ENCODE measurements at regions not wholly inside any gene's neighbourhood (a gene's known extent, or its start where the extent isn't known, plus 50 kb on each side); places are given as distances from the start of the nearest gene placed in this dataset.

GRCh38 chr10:107317592-107317991 is 153.1 kb upstream of the SORCS1 start (continued):
- TF ChIP-seq ZNF510 (tag by site-specific recombination; IDR thresholded peaks at IDR 0.05; ENCODE audit: insufficient replicate concordance) (no peak), ZNF704 (tag by site-specific recombination; IDR thresholded peaks at IDR 0.05) (no peak), WT1 (tag by site-specific recombination; IDR thresholded peaks at IDR 0.05) (no peak), ZNF776 (tag by site-specific recombination; IDR thresholded peaks at IDR 0.05; ENCODE audit: borderline replicate concordance) (no peak), ZNF112 (tag by site-specific recombination; IDR thresholded peaks at IDR 0.05) (no peak), BCL11B (tag by site-specific recombination; IDR thresholded peaks at IDR 0.05; ENCODE audit: low read depth) (no peak)

GRCh38 chr10:107303203-107303602 is 138.7 kb upstream of the SORCS1 start:
- H3K4me1 ChIP-seq (ENCODE audit: control insufficient read depth, insufficient read depth, low read length), result no peaks in the 10 kb centered on the region
- H3K9me3 ChIP-seq (ENCODE audit: control insufficient read depth, insufficient read depth, low read depth, low read length), result no peaks in the 10 kb centered on the region
- ChIA-PET CTCF (interaction anchor here (0.6 kb wide), 1 partner anchor 509 kb away, joined by 3 read pairs; no protein-coding TSS in a partner anchor), POLR2A (no interaction called here)
- H3K4me3 ChIP-seq (ENCODE audit: low read depth, low read length), result no peak overlapping the region
- no peak for TF ChIP-seq ZNF48 (tag by site-specific recombination; IDR thresholded peaks at IDR 0.05)
- no peak overlapping the region for H3K27ac ChIP-seq (ENCODE audit: extremely low read depth, low read depth, low read length)
- H3K36me3 ChIP-seq (ENCODE audit: control insufficient read depth in 2 of 2, insufficient read depth in 1 of 2, low read length in 2 of 2), result no peaks in the 10 kb centered on the region

DNA sequence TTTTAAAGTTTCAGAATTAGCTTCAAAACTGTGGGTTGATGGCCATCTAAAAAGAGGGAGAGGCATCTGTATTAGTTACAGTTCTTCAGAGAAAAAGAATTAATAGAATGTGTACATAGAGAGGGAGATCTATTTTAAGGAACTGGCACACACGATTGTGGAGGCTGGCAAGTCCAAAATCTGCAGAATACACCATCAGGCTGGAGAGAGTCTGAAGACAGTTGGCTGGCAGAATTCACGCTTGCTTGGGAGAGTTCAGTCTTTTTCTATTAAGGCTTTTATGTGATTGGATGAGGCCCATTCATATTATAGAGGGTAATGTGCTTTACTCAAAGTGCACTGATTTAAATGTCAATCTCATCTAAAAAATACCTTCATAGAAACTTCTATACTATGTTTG is 135.1 kb upstream of the SORCS1 start:
- POLR2A ChIA-PET, result no interaction called here
- no peak overlapping the region for H3K4me3 ChIP-seq (ENCODE audit: low read depth, low read length)
- no peak overlapping the region for H3K27ac ChIP-seq (ENCODE audit: extremely low read depth, low read depth, low read length)
- H3K36me3 ChIP-seq (ENCODE audit: control insufficient read depth in 2 of 2, insufficient read depth in 1 of 2, low read length in 2 of 2), result no peaks in the 10 kb centered on the region
- CTCF ChIA-PET, result interaction anchor here (0.7 kb wide), 1 partner anchor 524 kb away, joined by 3 read pairs; no protein-coding TSS in a partner anchor
- no peaks in the 10 kb centered on the region for H3K9me3 ChIP-seq (ENCODE audit: control insufficient read depth, insufficient read depth, low read depth, low read length)
- H3K4me1 ChIP-seq (ENCODE audit: control insufficient read depth, insufficient read depth, low read length), result no peaks in the 10 kb centered on the region
- TF ChIP-seq CTCF (tag by site-specific recombination; IDR thresholded peaks at IDR 0.05), result no peak

DNA sequence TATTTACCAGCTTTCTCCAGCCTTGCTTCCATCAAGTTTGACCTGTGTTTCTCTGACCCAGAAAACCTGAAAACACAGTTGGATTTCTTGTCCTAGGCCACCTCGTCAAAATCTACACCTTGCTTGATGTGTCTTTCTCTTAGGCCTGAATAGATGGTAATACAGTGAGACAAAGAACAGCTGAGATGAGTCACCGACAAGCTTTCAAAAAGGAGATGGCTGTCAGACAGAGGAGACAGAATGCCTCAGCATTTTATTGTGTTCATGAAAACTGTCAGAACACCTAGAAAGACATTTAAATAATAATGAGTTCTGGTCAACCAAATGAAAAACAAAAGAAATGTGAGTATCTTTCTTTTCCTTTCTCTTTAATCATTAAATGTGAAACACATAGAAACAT is 119.7 kb upstream of the SORCS1 start:
- ChIA-PET CTCF (no interaction called here), POLR2A (no interaction called here)
- H3K4me1 ChIP-seq (ENCODE audit: control insufficient read depth, insufficient read depth, low read length), result no peaks in the 10 kb centered on the region
- H3K36me3 ChIP-seq (ENCODE audit: control insufficient read depth in 2 of 2, insufficient read depth in 1 of 2, low read length in 2 of 2), result no peaks in the 10 kb centered on the region
- H3K4me3 ChIP-seq (ENCODE audit: low read depth, low read length), result no peak overlapping the region
- H3K9me3 ChIP-seq (ENCODE audit: control insufficient read depth, insufficient read depth, low read depth, low read length), result no peaks in the 10 kb centered on the region
- no peak overlapping the region for H3K27ac ChIP-seq (ENCODE audit: extremely low read depth, low read depth, low read length)
- TF ChIP-seq ZNF324 (tag by site-specific recombination; IDR thresholded peaks at IDR 0.05), result no peak
- TF ChIP-seq, protein P1, sequence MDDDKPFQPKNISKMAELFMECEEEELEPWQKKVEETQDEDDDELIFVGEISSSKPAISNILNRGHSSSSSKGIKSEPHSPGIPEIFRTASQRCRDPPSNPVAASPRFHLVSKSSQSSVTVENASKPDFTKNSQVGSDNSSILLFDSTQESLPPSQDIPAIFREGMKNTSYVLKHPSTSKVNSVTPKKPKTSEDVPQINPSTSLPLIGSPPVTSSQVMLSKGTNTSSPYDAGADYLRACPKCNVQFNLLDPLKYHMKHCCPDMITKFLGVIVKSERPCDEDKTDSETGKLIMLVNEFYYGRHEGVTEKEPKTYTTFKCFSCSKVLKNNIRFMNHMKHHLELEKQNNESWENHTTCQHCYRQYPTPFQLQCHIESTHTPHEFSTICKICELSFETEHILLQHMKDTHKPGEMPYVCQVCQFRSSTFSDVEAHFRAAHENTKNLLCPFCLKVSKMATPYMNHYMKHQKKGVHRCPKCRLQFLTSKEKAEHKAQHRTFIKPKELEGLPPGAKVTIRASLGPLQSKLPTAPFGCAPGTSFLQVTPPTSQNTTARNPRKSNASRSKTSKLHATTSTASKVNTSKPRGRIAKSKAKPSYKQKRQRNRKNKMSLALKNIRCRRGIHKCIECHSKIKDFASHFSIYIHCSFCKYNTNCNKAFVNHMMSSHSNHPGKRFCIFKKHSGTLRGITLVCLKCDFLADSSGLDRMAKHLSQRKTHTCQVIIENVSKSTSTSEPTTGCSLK (tag by site-specific recombination; IDR thresholded peaks at IDR 0.05), result no peak
- no peak for TF ChIP-seq YY1 (tag by site-specific recombination; IDR thresholded peaks at IDR 0.05)
- no peak for TF ChIP-seq SP2 (tag by site-specific recombination; IDR thresholded peaks at IDR 0.05)
- no peak for TF ChIP-seq ZNF514 (tag by site-specific recombination; IDR thresholded peaks at IDR 0.05)
- no peak for TF ChIP-seq KLF8 (tag by site-specific recombination; IDR thresholded peaks at IDR 0.05)
- TF ChIP-seq SCRT2 (tag by site-specific recombination; IDR thresholded peaks at IDR 0.05), result no peak
- TF ChIP-seq, protein P2, sequence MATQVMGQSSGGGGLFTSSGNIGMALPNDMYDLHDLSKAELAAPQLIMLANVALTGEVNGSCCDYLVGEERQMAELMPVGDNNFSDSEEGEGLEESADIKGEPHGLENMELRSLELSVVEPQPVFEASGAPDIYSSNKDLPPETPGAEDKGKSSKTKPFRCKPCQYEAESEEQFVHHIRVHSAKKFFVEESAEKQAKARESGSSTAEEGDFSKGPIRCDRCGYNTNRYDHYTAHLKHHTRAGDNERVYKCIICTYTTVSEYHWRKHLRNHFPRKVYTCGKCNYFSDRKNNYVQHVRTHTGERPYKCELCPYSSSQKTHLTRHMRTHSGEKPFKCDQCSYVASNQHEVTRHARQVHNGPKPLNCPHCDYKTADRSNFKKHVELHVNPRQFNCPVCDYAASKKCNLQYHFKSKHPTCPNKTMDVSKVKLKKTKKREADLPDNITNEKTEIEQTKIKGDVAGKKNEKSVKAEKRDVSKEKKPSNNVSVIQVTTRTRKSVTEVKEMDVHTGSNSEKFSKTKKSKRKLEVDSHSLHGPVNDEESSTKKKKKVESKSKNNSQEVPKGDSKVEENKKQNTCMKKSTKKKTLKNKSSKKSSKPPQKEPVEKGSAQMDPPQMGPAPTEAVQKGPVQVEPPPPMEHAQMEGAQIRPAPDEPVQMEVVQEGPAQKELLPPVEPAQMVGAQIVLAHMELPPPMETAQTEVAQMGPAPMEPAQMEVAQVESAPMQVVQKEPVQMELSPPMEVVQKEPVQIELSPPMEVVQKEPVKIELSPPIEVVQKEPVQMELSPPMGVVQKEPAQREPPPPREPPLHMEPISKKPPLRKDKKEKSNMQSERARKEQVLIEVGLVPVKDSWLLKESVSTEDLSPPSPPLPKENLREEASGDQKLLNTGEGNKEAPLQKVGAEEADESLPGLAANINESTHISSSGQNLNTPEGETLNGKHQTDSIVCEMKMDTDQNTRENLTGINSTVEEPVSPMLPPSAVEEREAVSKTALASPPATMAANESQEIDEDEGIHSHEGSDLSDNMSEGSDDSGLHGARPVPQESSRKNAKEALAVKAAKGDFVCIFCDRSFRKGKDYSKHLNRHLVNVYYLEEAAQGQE (tag by site-specific recombination; IDR thresholded peaks at IDR 0.05), result no peak
- TF ChIP-seq ZNF529 (tag by site-specific recombination; IDR thresholded peaks at IDR 0.05; ENCODE audit: insufficient replicate concordance), result no peak
- TF ChIP-seq ZNF488 (tag by site-specific recombination; IDR thresholded peaks at IDR 0.05), result no peak
- TF ChIP-seq ZNF335 (tag by site-specific recombination; conservative IDR thresholded peaks at IDR 0.05), result no peak
